HepG2 (cell line): ENCODE measurements at regions not wholly inside any gene's neighbourhood (a gene's known extent, or its start where the extent isn't known, plus 50 kb on each side); places are given as distances from the start of the nearest gene placed in this dataset.

Source experiments
- ATAC-seq: fragments of 200-7000 bp; cut with Tn5 transposase; 3 replicates; pipeline ENCODE4 v1.9.1; 2020; ENCODE audit warnings: mild to moderate bottlenecking, moderate library complexity
- BruUV-seq: library from RNA; stranded (reverse); fragments of 400-500 nt; replicated peaks from 2 replicates; lab custom pipeline; 2021; lab: Mats Ljungman, UMichigan
- CTCF ChIA-PET: fragments of 300-600 bp; formaldehyde crosslinking; extraction: SDS; loops from one replicate; lab custom pipeline; 2021; ENCODE audit warnings: low total read pairs, inconsistent platforms, low intra/inter-chr PET ratio; lab: Yijun Ruan, JAX
- POLR2A ChIA-PET: fragments of 350-600 bp; sonication (Branson Sonifier 250); formaldehyde crosslinking; loops from one replicate; lab custom pipeline; 2020; ENCODE audit warnings: antibody characterized with exemption, inconsistent platforms; lab: Yijun Ruan, JAX
- DNase-seq: peaks from one replicate; pipeline ENCODE4 v3.0.0-alpha.2; 2015; ENCODE audit warnings: low spot score
- FAIRE-seq: peaks from 3 replicates; lab custom pipeline; 2011; peaks lifted over from hg19 to GRCh38; lab: Jason Lieb, UNC
- H2AFZ ChIP-seq: one replicate; pipeline ENCODE4 v1.6.1; 2011; ENCODE audit warnings: low read length, inconsistent platforms
- H3K27ac ChIP-seq: fragments of 300-600 bp; 3 replicates; pipeline ENCODE4 v1.8.0; 2011; ENCODE audit warnings: mixed run types, mild to moderate bottlenecking, mixed read lengths, low read length, inconsistent platforms; ENCODE audit not compliant: insufficient read depth; ENCODE audit errors: extremely low read length
- H3K27me3 ChIP-seq, 2 experiments: fragments of 200-600 bp in 1 of 2; 2 replicates in 1 of 2; 3 replicates in 1 of 2; pipeline versions ENCODE4 v1.6.0 to v1.8.0; 2011; ENCODE audit warnings: low read length in 2 of 2, mild to moderate bottlenecking in 2 of 2, moderate library complexity in 2 of 2, inconsistent platforms in 1 of 2; ENCODE audit not compliant: insufficient read depth in 2 of 2, control insufficient read depth in 1 of 2
- H3K36me3 ChIP-seq, 2 experiments: fragments of 200-600 bp in 1 of 2; replicated peaks in 1 of 2; 2 replicates in 1 of 2; 3 replicates in 1 of 2; pipeline versions ENCODE4 v1.5.1 to v1.8.0; 2011; ENCODE audit warnings: low read length in 2 of 2, inconsistent platforms in 1 of 2; ENCODE audit not compliant: insufficient read depth in 2 of 2, control insufficient read depth in 1 of 2
- H3K4me1 ChIP-seq: 2 replicates; pipeline ENCODE4 v1.5.1; 2012; ENCODE audit warnings: low read length, inconsistent platforms; ENCODE audit not compliant: insufficient read depth
- H3K4me2 ChIP-seq: 2 replicates; pipeline ENCODE4 v1.6.0; 2011; ENCODE audit warnings: low read depth, low read length, inconsistent platforms
- H3K4me3 ChIP-seq, 3 experiments: fragments of 200-600 bp in 1 of 3; sonication (generic), shearing (Covaris generic) in 1 of 3; replicated peaks in 1 of 3; 2 replicates each; pipeline ENCODE4 v1.5.1; 2011 to 2016; ENCODE audit warnings: low read length in 3 of 3, inconsistent platforms in 2 of 3, low read depth in 2 of 3, mild to moderate bottlenecking in 2 of 3, control low read depth in 1 of 3, mixed read lengths in 1 of 3; ENCODE audit not compliant: insufficient read depth in 1 of 3
- H3K79me2 ChIP-seq: one replicate; pipeline ENCODE4 v1.6.1; 2011; ENCODE audit warnings: low read length, inconsistent platforms; ENCODE audit not compliant: insufficient read depth
- H3K9ac ChIP-seq: 2 replicates; pipeline ENCODE4 v1.6.0; 2011; ENCODE audit warnings: mild to moderate bottlenecking, low read depth, low read length, inconsistent platforms; ENCODE audit not compliant: insufficient read depth
- H3K9me3 ChIP-seq: 2 replicates; pipeline ENCODE4 v1.5.1; 2012; ENCODE audit warnings: mild to moderate bottlenecking, low read length
- H4K20me1 ChIP-seq: 2 replicates; pipeline ENCODE4 v1.6.0; 2011; ENCODE audit warnings: inconsistent platforms, mild to moderate bottlenecking, low read length, moderate library complexity; ENCODE audit not compliant: insufficient read depth
- FOXJ3 ChIP-seq: sonication (generic); formaldehyde crosslinking; IDR thresholded peaks from 2 replicates; pipeline ENCODE4 v1.4.0; 2020; ENCODE audit warnings: missing genetic modification reagents, mild to moderate bottlenecking, borderline replicate concordance
- MTF2 ChIP-seq: sonication (generic); formaldehyde crosslinking; IDR thresholded peaks from 2 replicates; pipeline ENCODE4 v1.5.0; 2020; ENCODE audit warnings: missing genetic modification reagents, borderline replicate concordance
- REXO4 ChIP-seq: sonication (generic); formaldehyde crosslinking; IDR thresholded peaks from 2 replicates; pipeline ENCODE4 v1.8.0; 2022; ENCODE audit warnings: missing genetic modification reagents, mild to moderate bottlenecking, borderline replicate concordance
- SRF ChIP-seq: IDR thresholded peaks from 2 replicates; pipeline ENCODE4 v1.6.1; 2011; ENCODE audit warnings: mild to moderate bottlenecking, low read depth, low read length, moderate library complexity
- ZBTB3 ChIP-seq: sonication (generic); formaldehyde crosslinking; IDR thresholded peaks from 2 replicates; pipeline ENCODE4 v1.4.0; 2020; ENCODE audit warnings: low read depth, mild to moderate bottlenecking, moderate library complexity, missing genetic modification reagents, borderline replicate concordance
- ZNF142 ChIP-seq: sonication (generic); formaldehyde crosslinking; IDR thresholded peaks from 2 replicates; pipeline ENCODE4 v1.4.0; 2020; ENCODE audit warnings: missing genetic modification reagents
- WGBS: methylation state at CpG from one replicate; pipeline ENCODE4 v1.1.6; 2017; ENCODE audit warnings: low lambda C conversion rate; 5-methylcytosine and 5-hydroxymethylcytosine counted together
- in situ Hi-C: cut with HindIII; loops from 2 replicates; pipeline ENCODE4 v1.10.0; 2017; ENCODE audit warnings: low pct_unique_long_range_greater_than_20kb; ENCODE audit not compliant: extremely low pct_ligation_motif_present
- intact Hi-C: fragments of 100-400 bp; cut with micrococcal nuclease; formaldehyde crosslinking; loops from one replicate; pipeline ENCODE4 v1.10.0; 2022; ENCODE audit not compliant: unreplicated experiment
- TF ChIP-seq, protein P1 (sequence below): fragments of 450-650 bp; IDR thresholded peaks from 2 replicates; pipeline ENCODE4 v1.6.1; 2017; ENCODE audit warnings: mild to moderate bottlenecking
- TF ChIP-seq, protein P2 (sequence below): sonication (generic); formaldehyde crosslinking; IDR thresholded peaks from 2 replicates; pipeline ENCODE4 v1.5.0; 2020; ENCODE audit warnings: mild to moderate bottlenecking, missing genetic modification reagents, borderline replicate concordance
- TF ChIP-seq, protein P3 (sequence below): sonication (generic); formaldehyde crosslinking; IDR thresholded peaks from 2 replicates; pipeline ENCODE4 v1.8.1; 2023; ENCODE audit warnings: missing genetic modification reagents, inconsistent platforms, borderline replicate concordance

DNA sequence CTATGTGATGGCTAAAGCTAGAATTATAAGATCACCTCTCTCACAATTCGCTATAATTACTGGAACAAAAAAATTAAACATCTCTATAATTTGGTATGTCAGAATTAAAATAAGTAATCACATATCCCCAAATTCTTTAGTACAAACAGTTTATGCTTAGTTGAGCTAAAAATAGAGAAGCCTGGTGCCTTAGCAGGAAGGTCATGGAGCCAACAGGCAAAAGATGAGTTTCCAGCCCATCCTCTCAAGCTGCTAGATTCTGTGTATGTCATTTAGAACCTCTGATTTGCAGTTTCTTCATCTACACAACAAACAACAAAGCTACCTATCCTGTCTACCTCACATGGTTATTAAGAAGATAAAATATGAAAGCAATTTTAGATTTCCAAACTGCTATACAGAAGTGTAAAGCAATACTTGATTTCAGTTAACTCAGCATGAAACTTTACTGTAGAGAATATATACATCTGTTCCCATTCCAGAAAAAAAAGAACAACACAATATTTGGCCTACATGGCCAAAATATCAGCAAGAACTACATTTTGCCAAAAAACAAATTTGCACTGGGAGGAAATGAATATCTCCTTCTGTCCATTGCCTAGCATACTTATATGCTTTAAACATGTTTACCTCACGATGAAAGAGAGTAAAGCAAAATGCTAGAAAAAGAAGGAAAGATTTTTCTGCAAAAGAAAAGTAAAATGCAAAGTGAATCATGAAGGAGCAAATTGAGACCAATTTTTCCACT, 294.0 kb upstream of the MIR17HG start:
- Histone ChIP-seq H3K4me3 (no peak overlapping the region), H3K9ac (no peak overlapping the region), H3K27me3 (no peaks in the 10 kb centered on the region), H4K20me1 (no peaks in the 10 kb centered on the region), H3K36me3 (no peaks in the 10 kb centered on the region), H3K9me3 (no peaks in the 10 kb centered on the region), H3K4me1 (no peaks in the 10 kb centered on the region), H3K4me2 (no peak overlapping the region), H3K79me2 (no peaks in the 10 kb centered on the region), H2AFZ (no peak overlapping the region), H3K27ac (no peak overlapping the region)
- CTCF ChIA-PET, result no interaction called here
- TF ChIP-seq ZNF142 (CRISPR knock-in tag) (no peak), FOXJ3 (CRISPR knock-in tag) (no peak), REXO4 (CRISPR knock-in tag) (no peak), MTF2 (CRISPR knock-in tag) (no peak), SRF (no peak), ZBTB3 (CRISPR knock-in tag) (no peak)
- TF ChIP-seq, protein P1, sequence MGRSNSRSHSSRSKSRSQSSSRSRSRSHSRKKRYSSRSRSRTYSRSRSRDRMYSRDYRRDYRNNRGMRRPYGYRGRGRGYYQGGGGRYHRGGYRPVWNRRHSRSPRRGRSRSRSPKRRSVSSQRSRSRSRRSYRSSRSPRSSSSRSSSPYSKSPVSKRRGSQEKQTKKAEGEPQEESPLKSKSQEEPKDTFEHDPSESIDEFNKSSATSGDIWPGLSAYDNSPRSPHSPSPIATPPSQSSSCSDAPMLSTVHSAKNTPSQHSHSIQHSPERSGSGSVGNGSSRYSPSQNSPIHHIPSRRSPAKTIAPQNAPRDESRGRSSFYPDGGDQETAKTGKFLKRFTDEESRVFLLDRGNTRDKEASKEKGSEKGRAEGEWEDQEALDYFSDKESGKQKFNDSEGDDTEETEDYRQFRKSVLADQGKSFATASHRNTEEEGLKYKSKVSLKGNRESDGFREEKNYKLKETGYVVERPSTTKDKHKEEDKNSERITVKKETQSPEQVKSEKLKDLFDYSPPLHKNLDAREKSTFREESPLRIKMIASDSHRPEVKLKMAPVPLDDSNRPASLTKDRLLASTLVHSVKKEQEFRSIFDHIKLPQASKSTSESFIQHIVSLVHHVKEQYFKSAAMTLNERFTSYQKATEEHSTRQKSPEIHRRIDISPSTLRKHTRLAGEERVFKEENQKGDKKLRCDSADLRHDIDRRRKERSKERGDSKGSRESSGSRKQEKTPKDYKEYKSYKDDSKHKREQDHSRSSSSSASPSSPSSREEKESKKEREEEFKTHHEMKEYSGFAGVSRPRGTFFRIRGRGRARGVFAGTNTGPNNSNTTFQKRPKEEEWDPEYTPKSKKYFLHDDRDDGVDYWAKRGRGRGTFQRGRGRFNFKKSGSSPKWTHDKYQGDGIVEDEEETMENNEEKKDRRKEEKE, result no peak
- TF ChIP-seq, protein P2, sequence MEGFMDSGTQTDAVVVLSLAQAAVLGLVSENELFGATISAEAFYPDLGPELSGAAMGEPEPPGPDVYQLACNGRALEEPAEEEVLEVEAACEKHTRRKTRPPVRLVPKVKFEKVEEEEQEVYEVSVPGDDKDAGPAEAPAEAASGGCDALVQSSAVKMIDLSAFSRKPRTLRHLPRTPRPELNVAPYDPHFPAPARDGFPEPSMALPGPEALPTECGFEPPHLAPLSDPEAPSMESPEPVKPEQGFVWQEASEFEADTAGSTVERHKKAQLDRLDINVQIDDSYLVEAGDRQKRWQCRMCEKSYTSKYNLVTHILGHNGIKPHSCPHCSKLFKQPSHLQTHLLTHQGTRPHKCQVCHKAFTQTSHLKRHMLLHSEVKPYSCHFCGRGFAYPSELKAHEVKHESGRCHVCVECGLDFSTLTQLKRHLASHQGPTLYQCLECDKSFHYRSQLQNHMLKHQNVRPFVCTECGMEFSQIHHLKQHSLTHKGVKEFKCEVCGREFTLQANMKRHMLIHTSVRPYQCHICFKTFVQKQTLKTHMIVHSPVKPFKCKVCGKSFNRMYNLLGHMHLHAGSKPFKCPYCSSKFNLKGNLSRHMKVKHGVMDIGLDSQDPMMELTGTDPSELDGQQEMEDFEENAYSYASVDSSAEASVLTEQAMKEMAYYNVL (CRISPR knock-in tag), result no peak
- TF ChIP-seq, protein P3, sequence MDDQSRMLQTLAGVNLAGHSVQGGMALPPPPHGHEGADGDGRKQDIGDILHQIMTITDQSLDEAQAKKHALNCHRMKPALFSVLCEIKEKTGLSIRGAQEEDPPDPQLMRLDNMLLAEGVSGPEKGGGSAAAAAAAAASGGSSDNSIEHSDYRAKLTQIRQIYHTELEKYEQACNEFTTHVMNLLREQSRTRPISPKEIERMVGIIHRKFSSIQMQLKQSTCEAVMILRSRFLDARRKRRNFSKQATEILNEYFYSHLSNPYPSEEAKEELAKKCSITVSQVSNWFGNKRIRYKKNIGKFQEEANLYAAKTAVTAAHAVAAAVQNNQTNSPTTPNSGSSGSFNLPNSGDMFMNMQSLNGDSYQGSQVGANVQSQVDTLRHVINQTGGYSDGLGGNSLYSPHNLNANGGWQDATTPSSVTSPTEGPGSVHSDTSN, result no peak
- FAIRE-seq, result no peak
- no peak for ATAC-seq
- intact Hi-C loops (no loop called here), in situ Hi-C loops (no loop called here)
- no TSS peak for BruUV-seq
- POLR2A ChIA-PET, result no interaction called here
- WGBS, result 1% methylated on average over 2 of the region's 2 CpGs
- no peak for DNase-seq
